Retinal pigment epithelial cell (primary cell): ENCODE measurements at regions not wholly inside any gene's neighbourhood (a gene's known extent, or its start where the extent isn't known, plus 50 kb on each side); places are given as distances from the start of the nearest gene placed in this dataset.
"Not testable (repeated sequence)": the region's sequence is repeated elsewhere in the genome, so short reads cannot be mapped to it uniquely, and the experiment has no call there.

Experiments used
- DNase-seq: peaks from one replicate; pipeline ENCODE4 v3.0.0-alpha.2; 2010; ENCODE audit warnings: low read depth
- H3K4me3 ChIP-seq: 2 replicates; pipeline ENCODE4 v1.5.1; 2011; ENCODE audit warnings: mild to moderate bottlenecking, low read length, control low read depth, moderate library complexity
- TF ChIP-seq, protein P1 (sequence below): conservative IDR thresholded peaks from 2 replicates; pipeline ENCODE4 v1.5.1; 2011; ENCODE audit warnings: low read depth, low read length, control low read depth, inconsistent platforms

DNA sequence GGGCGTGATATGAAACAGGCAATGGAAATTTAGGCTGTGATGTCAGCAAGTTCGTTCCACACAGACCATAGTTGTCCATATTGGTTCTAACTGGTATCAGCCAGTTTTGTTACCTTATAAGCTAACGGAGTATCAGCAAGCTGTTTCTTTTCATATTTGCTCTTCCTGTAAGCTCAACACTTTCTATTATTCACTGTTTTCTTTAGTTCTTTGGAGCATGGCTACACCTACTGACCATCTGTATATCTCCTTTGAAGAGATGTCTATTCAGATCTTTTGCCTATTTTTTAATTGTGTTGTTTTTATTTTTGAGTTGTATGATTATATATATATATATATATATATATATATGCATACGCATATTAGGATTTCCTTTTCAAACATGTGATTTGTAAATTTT, 1057.2 kb upstream of the CDH10 start:
- no peak for DNase-seq
- no peak overlapping the region for H3K4me3 ChIP-seq
- TF ChIP-seq, protein P1, sequence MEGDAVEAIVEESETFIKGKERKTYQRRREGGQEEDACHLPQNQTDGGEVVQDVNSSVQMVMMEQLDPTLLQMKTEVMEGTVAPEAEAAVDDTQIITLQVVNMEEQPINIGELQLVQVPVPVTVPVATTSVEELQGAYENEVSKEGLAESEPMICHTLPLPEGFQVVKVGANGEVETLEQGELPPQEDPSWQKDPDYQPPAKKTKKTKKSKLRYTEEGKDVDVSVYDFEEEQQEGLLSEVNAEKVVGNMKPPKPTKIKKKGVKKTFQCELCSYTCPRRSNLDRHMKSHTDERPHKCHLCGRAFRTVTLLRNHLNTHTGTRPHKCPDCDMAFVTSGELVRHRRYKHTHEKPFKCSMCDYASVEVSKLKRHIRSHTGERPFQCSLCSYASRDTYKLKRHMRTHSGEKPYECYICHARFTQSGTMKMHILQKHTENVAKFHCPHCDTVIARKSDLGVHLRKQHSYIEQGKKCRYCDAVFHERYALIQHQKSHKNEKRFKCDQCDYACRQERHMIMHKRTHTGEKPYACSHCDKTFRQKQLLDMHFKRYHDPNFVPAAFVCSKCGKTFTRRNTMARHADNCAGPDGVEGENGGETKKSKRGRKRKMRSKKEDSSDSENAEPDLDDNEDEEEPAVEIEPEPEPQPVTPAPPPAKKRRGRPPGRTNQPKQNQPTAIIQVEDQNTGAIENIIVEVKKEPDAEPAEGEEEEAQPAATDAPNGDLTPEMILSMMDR = no peak

DNA sequence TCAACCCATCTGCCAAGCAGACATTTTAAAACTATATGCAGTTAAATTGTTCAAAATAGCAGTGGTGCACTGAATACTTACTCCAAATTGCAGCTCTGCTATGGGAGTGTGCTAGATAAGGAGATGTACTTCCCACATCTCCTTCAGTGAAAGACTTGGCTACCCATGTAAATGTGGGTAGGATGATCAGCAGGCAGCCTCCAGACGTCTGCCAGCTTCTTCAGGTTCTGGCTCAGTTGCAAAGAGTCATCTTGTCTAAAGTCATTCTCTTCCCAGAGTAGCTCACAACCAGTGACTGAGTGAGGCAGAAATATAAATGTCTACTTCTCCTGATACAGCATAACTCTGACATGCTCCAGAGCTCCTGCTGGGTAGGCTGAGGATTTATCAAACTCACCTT, 1050.0 kb upstream of the CDH10 start:
- no peak overlapping the region for H3K4me3 ChIP-seq
- DNase-seq = no peak
- TF ChIP-seq, protein P1 = no peak

DNA sequence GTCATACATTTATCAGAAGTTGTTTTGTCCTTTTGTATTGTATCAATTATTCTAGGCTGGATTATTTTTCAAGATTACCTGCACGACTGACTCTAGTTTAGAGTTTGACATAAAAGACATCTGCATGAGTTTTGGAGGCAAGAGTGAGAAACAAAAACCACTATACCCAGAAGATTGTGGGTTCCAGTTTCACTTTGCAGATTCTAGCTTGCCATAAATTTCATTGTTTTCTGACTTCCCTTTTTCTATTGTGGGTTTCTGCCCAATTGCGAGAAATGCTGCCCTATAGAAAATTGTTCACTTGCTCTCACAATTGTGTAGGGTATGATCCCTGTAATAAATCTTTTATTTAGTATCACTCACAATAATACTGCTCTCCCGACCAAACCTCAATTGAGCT, 1043.4 kb upstream of the CDH10 start:
- TF ChIP-seq, protein P1 = no peak
- no peak for DNase-seq

DNA sequence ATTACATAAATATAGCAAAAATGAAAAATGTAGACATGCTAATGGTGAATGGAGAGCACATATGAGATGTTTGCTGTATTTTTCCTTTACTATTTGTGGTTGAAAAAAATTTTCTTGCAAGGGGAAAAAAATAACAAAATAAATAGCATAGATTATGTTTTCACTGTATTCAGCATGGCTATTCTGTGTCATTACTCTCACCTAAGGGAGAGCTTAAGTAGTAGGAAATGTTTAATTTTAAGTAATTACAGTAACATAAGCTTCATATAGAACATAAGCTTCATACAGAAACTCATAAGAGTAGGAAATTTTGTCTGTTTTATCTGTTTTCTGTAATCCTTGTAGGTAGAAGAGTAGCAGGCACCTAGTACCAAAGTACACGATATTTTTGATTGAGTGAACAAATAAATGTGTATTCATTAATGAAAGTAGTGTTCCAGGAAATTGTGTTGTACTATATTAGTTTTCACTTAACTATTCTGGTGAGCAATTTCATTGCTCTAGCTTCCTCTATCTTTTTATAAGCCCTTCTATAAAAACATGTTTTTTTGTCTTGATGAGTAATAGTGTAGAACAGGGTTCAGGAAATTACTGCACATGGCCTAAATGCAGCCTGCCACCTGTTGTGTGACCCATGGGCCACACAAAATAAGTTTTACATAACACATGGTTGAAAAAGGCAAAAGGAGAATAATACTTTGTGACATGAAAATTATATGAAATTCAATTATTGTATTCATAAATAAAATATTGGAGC, 1025.0 kb upstream of the CDH10 start:
- TF ChIP-seq, protein P1 = no peak
- no peak overlapping the region for H3K4me3 ChIP-seq
- no peak for DNase-seq

More for the DNA sequence above, 1043.4 kb upstream of the CDH10 start:
- H3K4me3 ChIP-seq = no peak overlapping the region

DNA sequence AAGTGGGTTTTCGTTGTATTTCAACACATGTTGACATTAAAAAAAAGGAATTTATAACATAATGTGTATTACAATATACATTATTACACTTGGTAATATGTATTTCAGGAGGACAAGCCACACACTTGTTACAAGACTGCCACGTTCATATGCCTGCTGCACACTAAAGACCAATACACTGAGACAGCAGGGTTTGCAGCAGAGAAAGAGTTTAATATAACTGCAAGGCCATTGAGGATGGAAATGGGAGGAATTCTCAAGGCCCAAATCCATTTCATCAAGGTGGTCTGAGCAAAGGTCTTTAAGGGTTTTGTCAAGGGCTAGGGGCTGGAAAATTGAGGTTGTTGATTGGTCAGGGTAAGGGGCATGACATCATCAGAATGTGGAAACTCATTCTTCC, 1017.8 kb upstream of the CDH10 start:
- no peak overlapping the region for H3K4me3 ChIP-seq
- TF ChIP-seq, protein P1 = no peak
- no peak for DNase-seq

DNA sequence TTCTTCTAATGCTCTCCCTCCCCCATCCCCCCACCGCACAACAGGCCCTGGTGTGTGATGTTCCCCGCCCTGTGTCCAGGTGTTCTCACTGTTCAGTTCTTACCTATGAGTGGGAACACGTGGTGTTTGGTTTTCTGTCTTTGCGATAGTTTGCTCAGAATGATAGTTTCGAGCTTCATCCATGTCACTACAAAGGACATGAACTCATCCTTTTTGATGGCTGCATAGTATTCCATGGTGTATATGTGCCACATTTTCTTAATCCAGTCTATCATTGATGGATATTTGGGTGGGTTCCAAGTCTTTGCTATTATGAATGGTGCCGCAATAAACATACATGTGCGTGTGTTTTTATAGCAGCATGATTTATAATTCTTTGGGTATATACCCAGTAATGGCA, 1005.5 kb upstream of the CDH10 start:
- DNase-seq, H3K4me3 ChIP-seq: not testable (repeated sequence)

DNA sequence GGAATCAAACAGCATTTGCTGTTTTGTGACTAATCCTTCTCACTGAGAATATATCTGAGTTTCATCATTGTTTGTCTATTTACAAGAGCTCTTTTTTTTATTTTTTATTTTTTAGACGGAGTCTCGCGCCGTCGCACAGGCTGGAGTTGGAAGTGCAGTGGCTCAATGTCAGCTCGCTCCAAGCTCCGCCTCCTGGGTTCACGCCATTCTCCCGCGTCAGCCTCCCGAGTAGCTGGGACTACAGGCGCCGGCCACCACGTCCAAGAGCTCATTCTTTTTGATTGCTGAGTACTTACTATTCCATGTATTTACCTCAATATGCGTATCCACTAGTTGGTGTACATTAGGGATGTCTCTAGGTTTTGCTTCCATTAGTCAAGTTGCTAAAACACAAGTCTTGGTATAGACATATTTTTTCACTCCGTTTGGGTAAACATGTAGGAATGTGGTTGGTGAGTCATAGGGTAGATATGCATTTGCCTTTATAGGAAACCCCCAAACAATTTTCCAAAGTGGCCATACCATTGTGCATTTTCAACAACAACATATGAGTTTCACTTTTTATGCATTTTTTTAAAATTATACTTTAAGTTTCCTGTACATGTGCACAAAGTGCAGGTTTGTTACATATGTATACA, 1005.0 kb upstream of the CDH10 start:
- H3K4me3 ChIP-seq = no peak overlapping the region
- no peak for DNase-seq
- TF ChIP-seq, protein P1 = no peak
